ENCODE measurements at regions not wholly inside any gene's neighbourhood (a gene's known extent, or its start where the extent isn't known, plus 50 kb on each side); places are given as distances from the start of the nearest gene placed in this dataset.

DNA sequence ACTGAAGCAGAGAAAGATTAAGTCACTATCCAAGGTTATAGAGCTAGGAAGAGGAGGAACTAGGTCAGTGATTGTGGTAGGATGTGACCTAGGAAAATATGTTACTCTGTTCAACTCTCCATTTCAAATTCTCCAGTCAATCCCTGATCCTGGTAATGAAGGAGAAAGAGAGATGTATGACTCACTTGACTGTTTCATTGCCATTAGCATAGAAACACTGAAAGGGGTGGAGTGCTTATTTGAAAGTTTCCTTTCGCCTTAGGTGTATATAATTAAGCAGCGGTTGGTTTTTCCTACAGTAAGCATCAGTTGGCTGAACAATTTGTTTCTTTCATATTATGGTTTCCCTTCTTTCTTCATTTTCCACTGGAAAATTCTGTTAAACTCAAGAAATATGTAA, 198.1 kb upstream of the CSNK1A1L start:
- no peaks in the 10 kb centered on the region for H3K27me3 ChIP-seq (ENCODE audit: low read length)
- intact Hi-C loops (cut with micrococcal nuclease), result loop anchor here (10.0 kb wide), 1 partner anchor 109 kb away; no protein-coding TSS in a partner anchor
- no peaks in the 10 kb centered on the region for H4K20me1 ChIP-seq (ENCODE audit: low read length)
- ATAC-seq (no peak), DNase-seq (no peak)
- H3K4me1 ChIP-seq (ENCODE audit: insufficient read depth, low read length), result peaks cover 8% of the 10 kb centered on the region
- H2AFZ ChIP-seq (ENCODE audit: low read length), result no peak overlapping the region
- no peaks in the 10 kb centered on the region for H3F3A ChIP-seq (ENCODE audit: low read length, unreplicated experiment)
- H3K79me2 ChIP-seq (ENCODE audit: low read length), result no peaks in the 10 kb centered on the region
- H3K27ac ChIP-seq (ENCODE audit: low read length), result no peak overlapping the region
- CTCF ChIA-PET, result no interaction called here
- BruUV-seq (replicated peaks), result no TSS peak
- no peak for TF ChIP-seq EZH2 (IDR thresholded peaks at IDR 0.05; ENCODE audit: low read length, unreplicated experiment)
- no peak overlapping the region for H3K4me3 ChIP-seq (ENCODE audit: low read length)
- no peak overlapping the region for H3K4me2 ChIP-seq (ENCODE audit: low read length)
- no peaks in the 10 kb centered on the region for H3K9me3 ChIP-seq (ENCODE audit: low read length)
- no peaks in the 10 kb centered on the region for H3K9me2 ChIP-seq (replicated peaks; ENCODE audit: low read length)
- H3K36me3 ChIP-seq (ENCODE audit: low read depth, low read length), result no peaks in the 10 kb centered on the region
- no peak overlapping the region for H3K9ac ChIP-seq (ENCODE audit: low read length)
- POLR2A ChIA-PET (ENCODE audit: unreplicated experiment), result no interaction called here

DNA sequence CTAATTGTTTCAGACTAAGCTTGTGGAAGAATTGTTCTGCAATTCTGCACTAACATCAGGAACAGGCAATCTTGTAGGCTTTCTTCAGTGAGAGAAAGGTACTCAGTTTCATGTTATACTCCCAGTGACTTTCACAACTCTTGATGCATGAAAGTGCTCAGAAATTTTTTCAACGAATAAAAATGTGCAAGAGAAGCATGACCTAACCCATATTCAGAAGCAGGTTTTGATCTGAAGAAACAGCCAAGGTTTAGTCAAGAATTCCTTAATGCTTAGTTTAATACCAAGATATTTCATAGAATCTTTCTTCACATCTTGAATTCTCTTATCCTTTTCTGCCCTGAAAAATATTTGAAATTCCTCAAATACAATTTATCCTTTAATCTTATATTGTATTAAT, 197.2 kb upstream of the CSNK1A1L start:
- H3F3A ChIP-seq (ENCODE audit: low read length, unreplicated experiment), result no peaks in the 10 kb centered on the region
- ChIA-PET POLR2A (ENCODE audit: unreplicated experiment) (no interaction called here), CTCF (no interaction called here)
- no peaks in the 10 kb centered on the region for H3K36me3 ChIP-seq (ENCODE audit: low read depth, low read length)
- no peak overlapping the region for H3K27ac ChIP-seq (ENCODE audit: low read length)
- H3K4me3 ChIP-seq (ENCODE audit: low read length), result no peak overlapping the region
- H3K9ac ChIP-seq (ENCODE audit: low read length), result no peak overlapping the region
- H3K4me2 ChIP-seq (ENCODE audit: low read length), result no peak overlapping the region
- no peak for ATAC-seq
- H3K9me3 ChIP-seq (ENCODE audit: low read length), result no peaks in the 10 kb centered on the region
- no TSS peak for BruUV-seq (replicated peaks)
- no peaks in the 10 kb centered on the region for H4K20me1 ChIP-seq (ENCODE audit: low read length)
- TF ChIP-seq EZH2phosphoT487 (IDR thresholded peaks at IDR 0.05; ENCODE audit: borderline replicate concordance, low read length), result no peak
- TF ChIP-seq EZH2 (IDR thresholded peaks at IDR 0.05; ENCODE audit: low read length, unreplicated experiment), result no peak
- TF ChIP-seq, protein P1, sequence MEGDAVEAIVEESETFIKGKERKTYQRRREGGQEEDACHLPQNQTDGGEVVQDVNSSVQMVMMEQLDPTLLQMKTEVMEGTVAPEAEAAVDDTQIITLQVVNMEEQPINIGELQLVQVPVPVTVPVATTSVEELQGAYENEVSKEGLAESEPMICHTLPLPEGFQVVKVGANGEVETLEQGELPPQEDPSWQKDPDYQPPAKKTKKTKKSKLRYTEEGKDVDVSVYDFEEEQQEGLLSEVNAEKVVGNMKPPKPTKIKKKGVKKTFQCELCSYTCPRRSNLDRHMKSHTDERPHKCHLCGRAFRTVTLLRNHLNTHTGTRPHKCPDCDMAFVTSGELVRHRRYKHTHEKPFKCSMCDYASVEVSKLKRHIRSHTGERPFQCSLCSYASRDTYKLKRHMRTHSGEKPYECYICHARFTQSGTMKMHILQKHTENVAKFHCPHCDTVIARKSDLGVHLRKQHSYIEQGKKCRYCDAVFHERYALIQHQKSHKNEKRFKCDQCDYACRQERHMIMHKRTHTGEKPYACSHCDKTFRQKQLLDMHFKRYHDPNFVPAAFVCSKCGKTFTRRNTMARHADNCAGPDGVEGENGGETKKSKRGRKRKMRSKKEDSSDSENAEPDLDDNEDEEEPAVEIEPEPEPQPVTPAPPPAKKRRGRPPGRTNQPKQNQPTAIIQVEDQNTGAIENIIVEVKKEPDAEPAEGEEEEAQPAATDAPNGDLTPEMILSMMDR (conservative IDR thresholded peaks at IDR 0.05; ENCODE audit: low read depth, low read length), result no peak
- H3K79me2 ChIP-seq (ENCODE audit: low read length), result no peaks in the 10 kb centered on the region
- H3K9me2 ChIP-seq (replicated peaks; ENCODE audit: low read length), result no peaks in the 10 kb centered on the region
- H2AFZ ChIP-seq (ENCODE audit: low read length), result no peak overlapping the region
- DNase-seq, result no peak
- no peaks in the 10 kb centered on the region for H3K27me3 ChIP-seq (ENCODE audit: low read length)
- intact Hi-C loops (cut with micrococcal nuclease), result loop anchor here (10.0 kb wide), 1 partner anchor 108 kb away; no protein-coding TSS in a partner anchor
- peaks cover 8% of the 10 kb centered on the region for H3K4me1 ChIP-seq (ENCODE audit: insufficient read depth, low read length)

DNA sequence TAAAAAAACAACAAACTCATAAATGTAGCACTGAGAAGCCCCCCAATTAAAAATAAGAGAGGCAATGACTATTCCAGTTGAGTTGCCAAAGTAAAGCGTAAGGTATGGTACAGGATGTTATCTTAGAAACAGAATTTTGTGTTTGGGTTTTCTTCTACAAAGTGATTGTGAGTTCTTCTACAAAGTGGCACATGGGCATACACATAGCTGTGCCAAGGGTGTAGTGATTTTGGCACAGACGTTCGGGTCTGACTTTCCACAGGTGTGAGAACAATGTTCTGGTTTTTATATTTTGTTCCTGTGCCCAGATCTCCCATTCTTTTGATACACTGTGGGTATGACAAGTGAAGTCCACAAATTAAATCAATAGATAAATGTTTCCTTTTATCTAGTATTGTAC, 190.1 kb upstream of the CSNK1A1L start:
- ChIA-PET POLR2A (ENCODE audit: unreplicated experiment) (no interaction called here), CTCF (no interaction called here)
- H3F3A ChIP-seq (ENCODE audit: low read length, unreplicated experiment), result no peaks in the 10 kb centered on the region
- no peaks in the 10 kb centered on the region for H3K4me1 ChIP-seq (ENCODE audit: insufficient read depth, low read length)
- DNase-seq (no peak), ATAC-seq (no peak)
- no peaks in the 10 kb centered on the region for H3K36me3 ChIP-seq (ENCODE audit: low read depth, low read length)
- H3K9ac ChIP-seq (ENCODE audit: low read length), result no peak overlapping the region
- BruUV-seq (replicated peaks), result no TSS peak
- H3K79me2 ChIP-seq (ENCODE audit: low read length), result no peaks in the 10 kb centered on the region
- no peaks in the 10 kb centered on the region for H3K9me2 ChIP-seq (replicated peaks; ENCODE audit: low read length)
- no peak overlapping the region for H3K27ac ChIP-seq (ENCODE audit: low read length)
- no peak overlapping the region for H2AFZ ChIP-seq (ENCODE audit: low read length)
- no peaks in the 10 kb centered on the region for H3K9me3 ChIP-seq (ENCODE audit: low read length)
- no peak overlapping the region for H3K4me3 ChIP-seq (ENCODE audit: low read length)
- no peaks in the 10 kb centered on the region for H4K20me1 ChIP-seq (ENCODE audit: low read length)
- TF ChIP-seq EZH2 (IDR thresholded peaks at IDR 0.05; ENCODE audit: low read length, unreplicated experiment) (no peak), EZH2phosphoT487 (IDR thresholded peaks at IDR 0.05; ENCODE audit: borderline replicate concordance, low read length) (no peak)
- TF ChIP-seq, protein P1 (conservative IDR thresholded peaks at IDR 0.05; ENCODE audit: low read depth, low read length), result no peak
- H3K4me2 ChIP-seq (ENCODE audit: low read length), result no peak overlapping the region
- H3K27me3 ChIP-seq (ENCODE audit: low read length), result no peaks in the 10 kb centered on the region
- intact Hi-C loops (cut with micrococcal nuclease), result no loop called here
